K562 (cell line): ENCODE measurements at regions not wholly inside any gene's neighbourhood (a gene's known extent, or its start where the extent isn't known, plus 50 kb on each side); places are given as distances from the start of the nearest gene placed in this dataset.

ENCODE experiments used
- ATAC-seq: fragments of 200-7000 bp; cut with Tn5 transposase; 3 replicates; pipeline ENCODE4 v1.9.1; 2020; ENCODE audit warnings: moderate library complexity
- BruUV-seq: library from RNA; stranded (reverse); fragments of 400-500 nt; replicated peaks from 2 replicates; lab custom pipeline; 2021; lab: Mats Ljungman, UMichigan
- CTCF ChIA-PET: fragments of 300-600 bp; formaldehyde crosslinking; extraction: SDS; loops from one replicate; lab custom pipeline; 2021; ENCODE audit warnings: low intra/inter-chr PET ratio; lab: Yijun Ruan, JAX
- POLR2A ChIA-PET: fragments of 300-600, 350-650 bp; sonication (Branson Sonifier 250); formaldehyde crosslinking; extraction: SDS; loops from one replicate; lab custom pipeline; 2021; ENCODE audit warnings: antibody characterized with exemption, inconsistent platforms; lab: Yijun Ruan, JAX
- DNase-seq, 4 experiments: peaks; one replicate each; pipeline versions ENCODE4 v3.0.0 to v3.0.0-alpha.2; 2011 to 2018; ENCODE audit warnings: low spot score in 3 of 4, mixed read lengths in 3 of 4; ENCODE audit errors: extremely low read depth in 1 of 4
- FAIRE-seq: peaks from 2 replicates; lab custom pipeline; 2011; peaks lifted over from hg19 to GRCh38; lab: Jason Lieb, UNC
- H2AFZ ChIP-seq: 2 replicates; pipeline ENCODE4 v1.6.0; 2011; ENCODE audit warnings: low read depth, low read length, control low read depth, inconsistent platforms
- H3K27ac ChIP-seq: fragments of 200-600 bp; 3 replicates; pipeline ENCODE4 v1.8.0; 2011; ENCODE audit warnings: low read depth, mild to moderate bottlenecking, control low read depth, inconsistent platforms, low read length, moderate library complexity, mixed read lengths; ENCODE audit errors: extremely low read depth
- H3K27me3 ChIP-seq, 2 experiments: fragments of 300-600 bp in 1 of 2; 2 replicates in 1 of 2; 3 replicates in 1 of 2; pipeline versions ENCODE4 v1.6.0 to v1.8.0; 2011; ENCODE audit warnings: inconsistent platforms in 2 of 2, low read length in 2 of 2, mild to moderate bottlenecking in 1 of 2, mixed read lengths in 1 of 2, moderate library complexity in 1 of 2; ENCODE audit not compliant: control insufficient read depth in 2 of 2, insufficient read depth in 2 of 2
- H3K36me3 ChIP-seq: fragments of 300-600 bp; 3 replicates; pipeline ENCODE4 v1.8.0; 2011; ENCODE audit warnings: mild to moderate bottlenecking, low read length, inconsistent platforms; ENCODE audit not compliant: control insufficient read depth, insufficient read depth
- H3K4me1 ChIP-seq, 2 experiments: fragments of 200-600 bp in 1 of 2; replicated peaks in 1 of 2; 2 replicates in 1 of 2; 3 replicates in 1 of 2; pipeline versions ENCODE4 v1.5.1 to v1.8.0; 2011; ENCODE audit warnings: inconsistent platforms in 2 of 2, low read length in 2 of 2, mild to moderate bottlenecking in 1 of 2, mixed read lengths in 1 of 2, moderate library complexity in 1 of 2; ENCODE audit not compliant: control insufficient read depth in 2 of 2, insufficient read depth in 2 of 2
- H3K4me2 ChIP-seq: 2 replicates; pipeline ENCODE4 v1.6.1; 2011; ENCODE audit warnings: low read length, control low read depth, inconsistent platforms, mixed read lengths; ENCODE audit not compliant: insufficient read depth
- H3K4me3 ChIP-seq: fragments of 200-600 bp; sonication (generic), shearing (Covaris generic); 2 replicates; pipeline ENCODE4 v1.5.1; 2016; ENCODE audit warnings: control low read depth, inconsistent platforms
- H3K79me2 ChIP-seq: fragments of 200-600 bp; 3 replicates; pipeline ENCODE4 v1.8.0; 2011; ENCODE audit warnings: low read length, inconsistent platforms; ENCODE audit not compliant: control insufficient read depth, insufficient read depth
- H3K9ac ChIP-seq, 2 experiments: 2 replicates each; pipeline versions ENCODE4 v1.6.0 to v1.6.1; 2011; ENCODE audit warnings: low read depth in 2 of 2, low read length in 2 of 2, control low read depth in 1 of 2, inconsistent platforms in 1 of 2, mild to moderate bottlenecking in 1 of 2, mixed read lengths in 1 of 2; ENCODE audit not compliant: insufficient read depth in 1 of 2
- H3K9me1 ChIP-seq: one replicate; pipeline ENCODE4 v1.6.0; 2011; ENCODE audit warnings: inconsistent platforms, mild to moderate bottlenecking, low read length, moderate library complexity; ENCODE audit not compliant: control insufficient read depth, insufficient read depth
- H3K9me3 ChIP-seq: replicated peaks from 2 replicates; pipeline ENCODE4 v1.5.1; 2011; ENCODE audit warnings: low read depth, low read length, inconsistent platforms; ENCODE audit not compliant: control insufficient read depth, insufficient read depth
- H4K20me1 ChIP-seq: replicated peaks from 2 replicates; pipeline ENCODE4 v1.6.1; 2011; ENCODE audit warnings: low read length, inconsistent platforms, mixed read lengths; ENCODE audit not compliant: control insufficient read depth, insufficient read depth
- BACH1 ChIP-seq: fragments of 200-800 bp; sonication (Bioruptor generic); IDR thresholded peaks from 2 replicates; pipeline ENCODE4 v1.6.1; 2016; ENCODE audit warnings: missing genetic modification characterization, missing compliant biosample characterization
- CBX1 ChIP-seq: sonication (generic); IDR thresholded peaks from 2 replicates; pipeline ENCODE4 v1.6.1; 2016; ENCODE audit warnings: antibody characterized with exemption, low read depth, mild to moderate bottlenecking
- FOXJ3 ChIP-seq: sonication (generic); formaldehyde crosslinking; IDR thresholded peaks from 2 replicates; pipeline ENCODE4 v1.4.0; 2020; ENCODE audit warnings: mild to moderate bottlenecking, missing genetic modification reagents
- HDAC3 ChIP-seq: fragments of 450-650 bp; IDR thresholded peaks from 2 replicates; pipeline ENCODE4 v1.6.1; 2018; ENCODE audit warnings: borderline replicate concordance, mild to moderate bottlenecking, moderate library complexity; ENCODE audit not compliant: partially characterized antibody
- IFI16 ChIP-seq: fragments of 250-450 bp; sonication (Bioruptor Pico); IDR thresholded peaks from 2 replicates; pipeline ENCODE4 v2.1.2; 2022; ENCODE audit warnings: mild to moderate bottlenecking, inconsistent platforms
- KLF6 ChIP-seq: fragments of 250-450 bp; sonication (Bioruptor Pico); IDR thresholded peaks from 2 replicates; pipeline ENCODE4 v1.4.0; 2020; ENCODE audit warnings: mild to moderate bottlenecking, moderate library complexity, borderline replicate concordance
- NFE2 ChIP-seq: IDR thresholded peaks from 2 replicates; pipeline ENCODE4 v1.6.1; 2014; ENCODE audit warnings: antibody characterized with exemption, low read depth
- NR3C1 ChIP-seq: sonication (generic); formaldehyde crosslinking; IDR thresholded peaks from 2 replicates; pipeline ENCODE4 v1.8.1; 2022; ENCODE audit warnings: missing genetic modification reagents
- SP2 ChIP-seq: IDR thresholded peaks from 2 replicates; pipeline ENCODE4 v1.6.1; 2011; ENCODE audit warnings: mild to moderate bottlenecking, low read depth, low read length, moderate library complexity; ENCODE audit not compliant: poor library complexity, severe bottlenecking; ENCODE audit errors: extremely low read depth
- ZBTB7A ChIP-seq: IDR thresholded peaks from 2 replicates; pipeline ENCODE4 v1.6.1; 2011; ENCODE audit warnings: low read depth, mild to moderate bottlenecking, low read length, moderate library complexity, borderline replicate concordance; ENCODE audit not compliant: control insufficient read depth
- ZC3H4 ChIP-seq: sonication (generic); formaldehyde crosslinking; IDR thresholded peaks from 2 replicates; pipeline ENCODE4 v1.9.0; 2021; ENCODE audit warnings: missing genetic modification reagents, borderline replicate concordance
- ZKSCAN1 ChIP-seq: fragments of 150-350 bp; IDR thresholded peaks from 2 replicates; pipeline ENCODE4 v1.6.1; 2016; ENCODE audit warnings: low read depth, low read length
- WGBS: fragments of 100-300 bp; shearing (Covaris generic); methylation state at CpG from one replicate; pipeline ENCODE4 v1.1.6; 2016; ENCODE audit warnings: low coverage, mixed read lengths; ENCODE audit not compliant: insufficient coverage; ENCODE audit errors: missing lambda C conversion rate; 5-methylcytosine and 5-hydroxymethylcytosine counted together
- in situ Hi-C: fragments of 300-500 bp; cut with MboI; formaldehyde crosslinking; loops from 4 replicates; pipeline ENCODE4 v1.15.0; 2018; ENCODE audit warnings: inconsistent platforms, mixed read lengths
- intact Hi-C: fragments of 100-400 bp; cut with micrococcal nuclease; formaldehyde crosslinking; loops from 2 replicates; pipeline ENCODE4 v1.14.2; 2022

- TF ChIP-seq KLF6 (CRISPR knock-in tag), result no peak
- no peak for TF ChIP-seq CBX1
- TF ChIP-seq NR3C1 (CRISPR knock-in tag), result no peak
- no peak for TF ChIP-seq NFE2
- no peak for TF ChIP-seq ZC3H4
- no peak for TF ChIP-seq HDAC3
- TF ChIP-seq ZBTB7A, result no peak
- TF ChIP-seq FOXJ3 (CRISPR knock-in tag), result no peak
- no peak for TF ChIP-seq IFI16
- no peak for TF ChIP-seq BACH1 (tag)
- no peak for TF ChIP-seq ZKSCAN1
- TF ChIP-seq SP2, result no peak
- no peak overlapping the region for H3K27ac ChIP-seq
- no TSS peak for BruUV-seq
- no peak overlapping the region for H2AFZ ChIP-seq
- ATAC-seq (no peak), FAIRE-seq (no peak), DNase-seq (no peak)
- H3K79me2 ChIP-seq, result no peaks in the 10 kb centered on the region
- no peaks in the 10 kb centered on the region for H3K4me1 ChIP-seq
- in situ Hi-C loops, result no loop called here
- H4K20me1 ChIP-seq, result no peaks in the 10 kb centered on the region
- no peak overlapping the region for H3K4me2 ChIP-seq
- WGBS, result 0% methylated on average over 2 of the region's 2 CpGs
- H3K9me1 ChIP-seq, result no peaks in the 10 kb centered on the region
- no peak overlapping the region for H3K9ac ChIP-seq
- no peaks in the 10 kb centered on the region for H3K36me3 ChIP-seq
- H3K4me3 ChIP-seq, result no peak overlapping the region
- no peaks in the 10 kb centered on the region for H3K9me3 ChIP-seq
- CTCF ChIA-PET, result no interaction called here
- no peaks in the 10 kb centered on the region for H3K27me3 ChIP-seq
- POLR2A ChIA-PET, result no interaction called here
- intact Hi-C loops, result no loop called here
Measured at GRCh38 chr3:65110661-65111060, 422.9 kb upstream of the ADAMTS9 start.
